ENCODE measurements at regions not wholly inside any gene's neighbourhood (a gene's known extent, or its start where the extent isn't known, plus 50 kb on each side); places are given as distances from the start of the nearest gene placed in this dataset.
A peak's percentile ranks its signal among the peaks of the same experiment; 100 is the strongest.

DNA sequence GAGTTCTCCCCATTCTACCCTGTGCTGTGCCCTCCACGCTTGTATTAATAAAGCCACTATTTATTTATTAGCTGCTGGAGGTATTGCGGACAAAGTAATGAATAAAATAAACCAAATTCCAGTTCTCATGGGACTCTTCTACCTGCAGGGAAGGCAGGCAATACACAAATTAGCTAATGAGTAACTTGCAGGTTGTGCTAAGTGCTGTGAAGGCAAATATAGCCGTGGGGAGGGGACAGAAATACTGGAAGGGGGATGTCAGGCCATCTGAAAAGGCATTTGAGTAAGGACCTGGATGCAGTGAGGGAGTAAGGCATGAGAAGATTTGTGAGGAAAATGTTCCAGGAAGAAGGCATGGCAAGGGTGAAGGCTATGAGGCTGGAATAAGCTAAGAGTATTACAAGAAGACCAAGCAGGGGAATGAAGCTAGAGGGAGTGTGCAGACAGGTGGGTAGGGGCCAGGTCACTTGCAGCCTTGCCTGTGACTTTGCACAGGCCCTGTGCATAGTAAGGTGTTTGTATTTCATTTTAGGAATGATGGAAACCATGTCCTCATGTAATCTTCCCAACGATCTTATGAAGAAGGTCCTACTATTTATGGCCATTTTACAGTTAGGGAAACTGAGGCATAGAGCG is 167.5 kb downstream of the PTPN11 start (continued):
- TF ChIP-seq, protein P1, sequence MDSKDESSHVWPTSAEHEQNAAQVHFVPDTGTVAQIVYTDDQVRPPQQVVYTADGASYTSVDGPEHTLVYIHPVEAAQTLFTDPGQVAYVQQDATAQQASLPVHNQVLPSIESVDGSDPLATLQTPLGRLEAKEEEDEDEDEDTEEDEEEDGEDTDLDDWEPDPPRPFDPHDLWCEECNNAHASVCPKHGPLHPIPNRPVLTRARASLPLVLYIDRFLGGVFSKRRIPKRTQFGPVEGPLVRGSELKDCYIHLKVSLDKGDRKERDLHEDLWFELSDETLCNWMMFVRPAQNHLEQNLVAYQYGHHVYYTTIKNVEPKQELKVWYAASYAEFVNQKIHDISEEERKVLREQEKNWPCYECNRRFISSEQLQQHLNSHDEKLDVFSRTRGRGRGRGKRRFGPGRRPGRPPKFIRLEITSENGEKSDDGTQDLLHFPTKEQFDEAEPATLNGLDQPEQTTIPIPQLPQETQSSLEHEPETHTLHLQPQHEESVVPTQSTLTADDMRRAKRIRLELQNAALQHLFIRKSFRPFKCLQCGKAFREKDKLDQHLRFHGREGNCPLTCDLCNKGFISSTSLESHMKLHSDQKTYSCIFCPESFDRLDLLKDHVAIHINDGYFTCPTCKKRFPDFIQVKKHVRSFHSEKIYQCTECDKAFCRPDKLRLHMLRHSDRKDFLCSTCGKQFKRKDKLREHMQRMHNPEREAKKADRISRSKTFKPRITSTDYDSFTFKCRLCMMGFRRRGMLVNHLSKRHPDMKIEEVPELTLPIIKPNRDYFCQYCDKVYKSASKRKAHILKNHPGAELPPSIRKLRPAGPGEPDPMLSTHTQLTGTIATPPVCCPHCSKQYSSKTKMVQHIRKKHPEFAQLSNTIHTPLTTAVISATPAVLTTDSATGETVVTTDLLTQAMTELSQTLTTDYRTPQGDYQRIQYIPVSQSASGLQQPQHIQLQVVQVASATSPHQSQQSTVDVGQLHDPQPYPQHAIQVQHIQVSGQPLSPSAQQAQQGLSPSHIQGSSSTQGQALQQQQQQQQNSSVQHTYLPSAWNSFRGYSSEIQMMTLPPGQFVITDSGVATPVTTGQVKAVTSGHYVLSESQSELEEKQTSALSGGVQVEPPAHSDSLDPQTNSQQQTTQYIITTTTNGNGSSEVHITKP (tag by site-specific recombination; IDR thresholded peaks at IDR 0.05), result no peak
- TF ChIP-seq, protein P2, sequence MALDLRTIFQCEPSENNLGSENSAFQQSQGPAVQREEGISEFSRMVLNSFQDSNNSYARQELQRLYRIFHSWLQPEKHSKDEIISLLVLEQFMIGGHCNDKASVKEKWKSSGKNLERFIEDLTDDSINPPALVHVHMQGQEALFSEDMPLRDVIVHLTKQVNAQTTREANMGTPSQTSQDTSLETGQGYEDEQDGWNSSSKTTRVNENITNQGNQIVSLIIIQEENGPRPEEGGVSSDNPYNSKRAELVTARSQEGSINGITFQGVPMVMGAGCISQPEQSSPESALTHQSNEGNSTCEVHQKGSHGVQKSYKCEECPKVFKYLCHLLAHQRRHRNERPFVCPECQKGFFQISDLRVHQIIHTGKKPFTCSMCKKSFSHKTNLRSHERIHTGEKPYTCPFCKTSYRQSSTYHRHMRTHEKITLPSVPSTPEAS (tag by site-specific recombination; IDR thresholded peaks at IDR 0.05), result no peak
- TF ChIP-seq ZNF768 (tag by site-specific recombination; IDR thresholded peaks at IDR 0.05), result no peak
- TF ChIP-seq, protein P3, sequence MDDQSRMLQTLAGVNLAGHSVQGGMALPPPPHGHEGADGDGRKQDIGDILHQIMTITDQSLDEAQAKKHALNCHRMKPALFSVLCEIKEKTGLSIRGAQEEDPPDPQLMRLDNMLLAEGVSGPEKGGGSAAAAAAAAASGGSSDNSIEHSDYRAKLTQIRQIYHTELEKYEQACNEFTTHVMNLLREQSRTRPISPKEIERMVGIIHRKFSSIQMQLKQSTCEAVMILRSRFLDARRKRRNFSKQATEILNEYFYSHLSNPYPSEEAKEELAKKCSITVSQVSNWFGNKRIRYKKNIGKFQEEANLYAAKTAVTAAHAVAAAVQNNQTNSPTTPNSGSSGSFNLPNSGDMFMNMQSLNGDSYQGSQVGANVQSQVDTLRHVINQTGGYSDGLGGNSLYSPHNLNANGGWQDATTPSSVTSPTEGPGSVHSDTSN (CRISPR knock-in tag; IDR thresholded peaks at IDR 0.05), result no peak
- no peak for TF ChIP-seq ZNF140 (tag by site-specific recombination; IDR thresholded peaks at IDR 0.05)
- TF ChIP-seq ZNF266 (tag by site-specific recombination; IDR thresholded peaks at IDR 0.05; ENCODE audit: low read depth), result no peak
- TF ChIP-seq ZNF473 (tag by site-specific recombination; IDR thresholded peaks at IDR 0.05), result no peak

DNA sequence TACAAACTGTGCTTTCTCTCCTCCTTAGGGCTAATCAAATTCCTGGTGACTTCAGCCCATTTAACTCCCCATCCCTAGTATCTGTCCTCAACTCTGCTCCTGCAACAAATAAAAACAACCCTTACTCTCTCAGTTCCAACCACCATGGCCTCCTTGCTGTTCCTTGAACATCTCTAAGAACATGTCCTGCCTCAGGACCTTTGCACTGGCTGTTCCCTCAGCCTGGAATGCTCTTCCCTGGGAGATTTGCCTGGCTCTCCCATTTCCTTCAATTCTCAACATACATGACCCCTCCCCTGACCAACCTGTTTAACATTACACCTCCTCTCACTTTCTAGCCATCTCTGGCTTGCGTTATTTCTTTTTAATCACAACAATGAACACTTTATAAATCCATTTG is 170.5 kb downstream of the PTPN11 start:
- no peak overlapping the region for H3K4me3 ChIP-seq (ENCODE audit: low read depth, low read length)
- no peaks in the 10 kb centered on the region for H3K9me3 ChIP-seq (ENCODE audit: control insufficient read depth, insufficient read depth, low read depth, low read length)
- H3K36me3 ChIP-seq (ENCODE audit: control insufficient read depth in 2 of 2, insufficient read depth in 1 of 2, low read length in 2 of 2), result no peaks in the 10 kb centered on the region
- TF ChIP-seq, protein P4, sequence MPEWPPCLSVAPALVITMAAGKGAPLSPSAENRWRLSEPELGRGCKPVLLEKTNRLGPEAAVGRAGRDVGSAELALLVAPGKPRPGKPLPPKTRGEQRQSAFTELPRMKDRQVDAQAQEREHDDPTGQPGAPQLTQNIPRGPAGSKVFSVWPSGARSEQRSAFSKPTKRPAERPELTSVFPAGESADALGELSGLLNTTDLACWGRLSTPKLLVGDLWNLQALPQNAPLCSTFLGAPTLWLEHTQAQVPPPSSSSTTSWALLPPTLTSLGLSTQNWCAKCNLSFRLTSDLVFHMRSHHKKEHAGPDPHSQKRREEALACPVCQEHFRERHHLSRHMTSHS (tag by site-specific recombination; IDR thresholded peaks at IDR 0.05), result no peak
- TF ChIP-seq ZNF623 (tag by site-specific recombination; IDR thresholded peaks at IDR 0.05), result peak; percentile 90
- no peak overlapping the region for H3K27ac ChIP-seq (ENCODE audit: extremely low read depth, low read depth, low read length)
- ChIA-PET CTCF (no interaction called here), POLR2A (no interaction called here)
- no peaks in the 10 kb centered on the region for H3K4me1 ChIP-seq (ENCODE audit: control insufficient read depth, insufficient read depth, low read length)

DNA sequence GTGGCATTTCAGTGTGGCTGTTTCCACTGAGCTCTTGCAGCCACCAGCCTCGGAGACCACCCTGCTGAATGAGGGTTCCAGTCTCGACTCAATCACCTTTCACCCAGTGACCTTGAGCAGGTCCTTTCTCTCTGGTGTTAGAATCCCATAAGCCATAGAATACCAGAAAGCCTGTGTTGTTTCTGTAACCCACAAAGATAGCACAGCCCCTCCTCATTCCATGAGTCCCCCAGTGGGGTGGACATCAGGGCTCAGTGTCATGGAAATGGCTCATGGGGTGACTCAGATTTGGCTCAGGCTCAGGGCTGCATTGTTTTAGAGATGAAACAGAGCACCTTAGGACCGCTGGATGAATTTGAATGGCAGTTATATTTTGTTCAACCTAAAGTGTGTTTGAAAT is 171.5 kb downstream of the PTPN11 start:
- Histone ChIP-seq H3K4me3 (ENCODE audit: low read depth, low read length) (no peak overlapping the region), H3K36me3 (ENCODE audit: control insufficient read depth in 2 of 2, insufficient read depth in 1 of 2, low read length in 2 of 2) (no peaks in the 10 kb centered on the region), H3K4me1 (ENCODE audit: control insufficient read depth, insufficient read depth, low read length) (no peaks in the 10 kb centered on the region), H3K27ac (ENCODE audit: extremely low read depth, low read depth, low read length) (no peak overlapping the region), H3K9me3 (ENCODE audit: control insufficient read depth, insufficient read depth, low read depth, low read length) (no peaks in the 10 kb centered on the region)
- ChIA-PET CTCF (no interaction called here), POLR2A (no interaction called here)
- TF ChIP-seq ZNF175 (tag by site-specific recombination; IDR thresholded peaks at IDR 0.05), result no peak
- no peak for TF ChIP-seq MYNN (tag by site-specific recombination; IDR thresholded peaks at IDR 0.05; ENCODE audit: borderline replicate concordance)
- TF ChIP-seq TRIM28 (IDR thresholded peaks at IDR 0.05; ENCODE audit: borderline replicate concordance, low read length), result no peak
- TF ChIP-seq YY1 (tag by site-specific recombination; IDR thresholded peaks at IDR 0.05), result no peak
- no peak for TF ChIP-seq ZNF501 (tag by site-specific recombination; IDR thresholded peaks at IDR 0.05)

Data from HEK293 (cell line).